SH-SY5Y (cell line): ENCODE measurements at regions not wholly inside any gene's neighbourhood (a gene's known extent, or its start where the extent isn't known, plus 50 kb on each side); places are given as distances from the start of the nearest gene placed in this dataset.

Experiments
- GATA2 ChIP-seq: IDR thresholded peaks from 2 replicates; pipeline ENCODE4 v1.6.1; 2011; ENCODE audit warnings: mild to moderate bottlenecking, low read depth, low read length
- GATA3 ChIP-seq: IDR thresholded peaks from 2 replicates; pipeline ENCODE4 v1.6.1; 2011; ENCODE audit warnings: low read depth, mild to moderate bottlenecking, low read length, moderate library complexity

DNA sequence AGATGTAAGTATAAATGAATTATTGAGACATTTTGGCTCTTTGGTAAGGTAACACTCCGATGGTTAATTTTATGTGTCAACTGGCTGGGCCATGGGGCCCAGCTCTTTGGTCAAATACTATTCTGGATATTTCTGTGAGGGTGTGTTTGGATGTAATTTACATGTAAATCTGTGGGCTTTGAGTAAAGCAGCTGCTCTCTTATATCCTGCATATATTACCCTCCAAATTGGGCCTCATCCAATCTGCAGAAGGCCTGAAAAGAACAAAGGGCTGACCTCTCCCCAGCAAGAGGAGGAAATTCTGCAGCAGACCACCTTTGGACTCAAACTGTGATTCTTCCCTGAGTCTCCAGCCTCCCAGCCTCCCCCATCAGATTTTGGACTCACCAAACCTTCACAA lies 464.1 kb downstream of the PLCL1 start:
- TF ChIP-seq GATA3 (no peak), GATA2 (no peak)

DNA sequence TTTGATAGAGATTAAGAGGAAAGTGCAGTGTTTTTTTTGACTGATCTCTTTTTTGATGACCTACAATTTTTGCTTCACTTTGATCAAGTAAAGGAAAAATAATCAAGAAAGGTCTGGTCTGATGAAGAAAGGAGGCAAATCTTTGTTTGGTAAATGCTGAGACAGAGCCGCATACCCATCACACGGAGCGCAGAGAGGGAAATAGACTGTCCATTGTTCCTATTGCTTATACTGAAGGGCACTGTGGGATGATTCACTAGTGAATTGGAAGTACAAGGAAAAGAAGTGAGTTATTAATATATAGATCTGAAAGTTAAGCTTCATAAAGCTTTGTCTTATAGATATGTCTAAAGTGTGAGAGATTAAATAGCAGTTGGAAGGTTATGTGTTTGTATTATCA lies 455.1 kb downstream of the PLCL1 start:
- TF ChIP-seq GATA3 = no peak
- no peak for TF ChIP-seq GATA2

- TF ChIP-seq GATA2 = no peak
- no peak for TF ChIP-seq GATA3
Measured at GRCh38 chr2:198254536-198255090, 450.2 kb downstream of the PLCL1 start.

- TF ChIP-seq GATA2 = no peak
- TF ChIP-seq GATA3 = no peak
Measured at GRCh38 chr2:198253995-198254394, 449.6 kb downstream of the PLCL1 start.

DNA sequence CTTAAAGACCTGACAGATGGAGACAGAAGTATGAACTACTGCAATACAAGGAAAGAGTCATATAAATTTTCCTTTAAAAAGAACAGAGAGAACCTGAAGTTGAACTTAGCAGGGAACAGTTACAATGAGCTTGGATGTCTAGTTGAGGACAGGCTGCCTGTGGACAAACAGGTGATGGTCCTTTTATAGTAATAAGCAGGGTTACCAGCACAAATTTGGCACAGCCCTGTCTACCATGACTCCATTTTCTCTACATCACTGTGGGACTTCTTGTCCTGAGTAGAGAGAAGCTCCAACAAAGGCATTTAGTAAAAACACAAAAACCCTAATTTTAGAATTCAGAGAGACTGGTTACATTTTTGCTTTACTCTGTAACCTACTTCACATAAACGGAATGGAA lies 448.1 kb downstream of the PLCL1 start:
- TF ChIP-seq GATA2 = no peak
- no peak for TF ChIP-seq GATA3

DNA sequence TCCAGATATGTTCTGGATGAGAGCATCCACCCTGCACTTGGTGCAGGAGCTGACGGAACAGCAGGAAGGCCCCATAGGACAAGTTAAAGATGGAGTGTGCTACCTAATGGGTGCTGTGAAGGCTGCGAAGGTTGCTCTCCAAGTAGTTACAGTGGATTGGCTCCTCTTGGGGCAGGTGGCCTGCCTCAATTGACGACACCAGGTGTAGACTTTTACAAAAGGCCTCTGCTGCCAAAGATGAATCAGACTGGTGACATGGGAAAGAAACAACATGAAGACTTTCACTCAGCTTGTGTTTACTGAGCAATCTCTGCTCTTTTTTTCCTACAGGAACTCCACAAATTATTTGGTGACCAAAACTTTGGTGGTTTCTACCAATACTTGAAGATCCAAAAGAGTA lies 437.7 kb downstream of the PLCL1 start:
- TF ChIP-seq GATA2 (no peak), GATA3 (no peak)

DNA sequence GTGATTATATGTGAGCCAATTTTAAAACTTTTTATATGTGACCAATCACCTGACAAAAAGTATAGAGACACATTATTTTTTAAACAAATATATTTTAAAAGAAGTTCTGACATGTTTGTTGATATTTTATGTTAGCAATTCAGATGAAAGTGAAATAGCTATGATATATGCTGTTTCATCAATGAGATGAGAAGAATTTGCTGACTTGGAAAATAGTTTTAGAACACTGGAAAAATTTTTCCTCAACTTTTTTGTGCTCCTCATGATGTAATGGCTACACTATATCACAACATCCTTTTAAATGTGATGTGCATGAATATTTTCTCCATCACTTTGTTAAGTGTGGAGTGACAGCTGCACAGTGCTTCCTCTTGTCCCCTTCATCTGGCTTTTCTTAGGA lies 434.0 kb downstream of the PLCL1 start:
- TF ChIP-seq GATA2 = no peak

GRCh38 chr2:198236338-198236737 lies 431.9 kb downstream of the PLCL1 start:
- TF ChIP-seq GATA2 = no peak
- no peak for TF ChIP-seq GATA3

DNA sequence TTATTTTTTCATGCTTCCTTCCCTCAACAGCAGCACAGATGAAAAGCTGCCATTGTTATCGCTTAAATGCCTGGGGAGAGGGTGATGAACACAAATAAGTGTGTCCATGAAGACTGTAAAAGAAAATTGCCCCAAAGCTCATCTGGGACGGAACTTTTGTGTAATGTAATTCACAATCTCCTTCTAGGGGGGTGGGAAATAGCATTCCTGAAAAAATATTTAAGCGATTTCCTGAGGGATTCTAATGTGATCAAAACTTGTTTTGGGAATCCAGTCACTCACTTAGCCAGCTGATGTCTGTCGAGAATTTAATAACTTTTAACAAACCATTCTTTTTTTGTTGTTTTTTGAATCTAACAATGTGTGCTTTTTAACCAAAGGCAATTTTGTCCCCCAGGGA lies 427.9 kb downstream of the PLCL1 start:
- no peak for TF ChIP-seq GATA2
- TF ChIP-seq GATA3 = no peak

DNA sequence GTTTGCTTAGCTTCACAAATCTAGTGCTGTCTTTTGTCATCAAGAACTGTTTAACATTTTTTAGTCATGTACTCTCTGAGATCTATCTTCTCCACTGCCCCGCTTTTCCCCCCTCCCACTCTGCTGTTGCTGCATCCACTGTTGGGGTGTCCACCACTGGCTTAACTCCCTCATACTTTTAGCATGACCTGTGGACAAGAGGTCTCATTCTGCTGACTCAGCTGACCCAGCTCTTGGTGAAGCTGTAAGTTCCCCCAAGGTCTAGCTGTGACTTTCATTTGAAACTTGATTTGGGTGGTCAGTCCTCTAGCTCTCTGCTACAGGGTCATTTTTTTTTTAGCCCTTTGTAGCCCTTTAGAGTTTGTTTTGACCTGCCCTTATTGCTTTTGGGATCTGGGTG lies 427.2 kb downstream of the PLCL1 start:
- TF ChIP-seq GATA3 = no peak
- TF ChIP-seq GATA2 = no peak

DNA sequence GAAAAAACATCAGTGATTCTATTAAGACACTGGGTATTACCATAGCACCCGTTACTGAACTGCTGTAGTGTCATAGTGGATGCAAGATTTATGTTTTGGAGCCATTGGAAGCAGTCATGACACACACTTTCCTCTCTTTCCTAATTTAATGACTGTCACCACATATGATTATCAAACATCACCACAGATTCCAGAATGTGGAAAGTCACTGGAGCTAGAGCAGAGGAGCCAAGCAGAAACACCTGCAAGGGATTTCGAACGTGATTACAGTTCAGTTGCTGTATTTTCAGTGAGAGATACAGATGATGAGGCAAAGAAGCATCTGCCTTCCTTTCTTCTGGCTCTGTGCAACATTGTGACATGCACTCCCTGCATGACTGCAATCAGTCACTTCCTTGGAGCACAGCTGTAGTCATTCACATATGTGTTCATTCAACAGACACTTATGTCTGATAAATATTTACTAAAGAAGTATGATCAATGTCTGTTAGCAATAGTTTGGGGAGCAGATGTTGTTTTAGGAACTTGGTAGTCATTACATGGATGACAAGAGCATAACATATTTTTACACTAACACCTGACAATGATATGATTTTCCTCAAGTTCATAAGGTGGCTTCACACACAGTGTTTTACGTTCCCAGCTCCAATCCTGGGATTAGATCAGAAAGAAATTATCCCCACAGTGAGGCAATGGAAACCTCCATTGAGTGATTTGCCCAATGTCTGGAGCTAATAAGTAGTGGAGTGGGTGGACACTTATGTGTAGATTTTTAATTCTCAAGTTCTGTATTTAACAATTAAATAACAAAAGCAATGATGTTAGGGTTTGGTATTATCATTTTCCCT lies 416.6 kb downstream of the PLCL1 start:
- TF ChIP-seq GATA3 (0 out of 2 replicates have a peak, but pooled peaks have one; percentile 43), GATA2 (peak; percentile 81)

DNA sequence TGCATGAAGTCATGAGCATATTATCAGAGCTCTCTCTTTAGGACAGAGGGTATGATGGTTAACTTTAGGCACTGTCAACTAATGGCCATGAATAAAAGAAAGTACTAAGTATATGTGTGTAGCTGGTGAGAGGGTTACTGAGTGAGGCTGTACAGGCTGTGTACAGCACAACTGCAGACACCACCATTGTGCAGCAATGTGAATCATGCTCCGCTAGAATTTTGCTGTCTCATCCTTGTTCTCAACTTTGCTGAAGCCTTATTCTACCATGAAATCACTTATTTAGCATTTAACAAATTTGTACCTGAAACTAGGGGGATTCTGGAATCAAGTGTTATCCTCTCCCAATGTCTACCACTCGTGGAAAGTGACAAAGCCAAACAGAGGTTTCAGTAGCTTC lies 414.9 kb downstream of the PLCL1 start:
- TF ChIP-seq GATA3 (no peak), GATA2 (no peak)

GRCh38 chr2:198214114-198214596 lies 409.8 kb downstream of the PLCL1 start:
- TF ChIP-seq GATA3 (no peak), GATA2 (no peak)

GRCh38 chr2:198213253-198213652 lies 408.9 kb downstream of the PLCL1 start:
- TF ChIP-seq GATA2 = no peak
- no peak for TF ChIP-seq GATA3

DNA sequence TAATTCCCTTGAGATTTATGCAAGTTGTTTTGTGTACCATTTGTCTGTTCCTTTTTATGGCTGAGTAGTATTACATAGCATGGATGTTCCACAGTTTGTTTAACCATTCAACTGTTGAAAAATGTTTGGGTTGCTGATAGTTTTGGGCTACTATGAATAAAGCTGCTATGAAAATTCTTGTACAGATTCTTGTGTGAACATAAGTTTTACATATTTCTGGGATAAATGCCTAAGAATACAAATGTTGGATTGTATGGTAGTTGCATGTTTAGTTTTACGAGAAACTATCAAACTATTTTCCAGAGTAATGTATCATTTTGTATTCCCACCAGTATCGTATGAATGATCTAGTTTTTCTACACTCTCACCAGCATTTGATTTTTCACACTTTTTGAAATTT lies 407.3 kb downstream of the PLCL1 start:
- TF ChIP-seq GATA3 (no peak), GATA2 (no peak)

DNA sequence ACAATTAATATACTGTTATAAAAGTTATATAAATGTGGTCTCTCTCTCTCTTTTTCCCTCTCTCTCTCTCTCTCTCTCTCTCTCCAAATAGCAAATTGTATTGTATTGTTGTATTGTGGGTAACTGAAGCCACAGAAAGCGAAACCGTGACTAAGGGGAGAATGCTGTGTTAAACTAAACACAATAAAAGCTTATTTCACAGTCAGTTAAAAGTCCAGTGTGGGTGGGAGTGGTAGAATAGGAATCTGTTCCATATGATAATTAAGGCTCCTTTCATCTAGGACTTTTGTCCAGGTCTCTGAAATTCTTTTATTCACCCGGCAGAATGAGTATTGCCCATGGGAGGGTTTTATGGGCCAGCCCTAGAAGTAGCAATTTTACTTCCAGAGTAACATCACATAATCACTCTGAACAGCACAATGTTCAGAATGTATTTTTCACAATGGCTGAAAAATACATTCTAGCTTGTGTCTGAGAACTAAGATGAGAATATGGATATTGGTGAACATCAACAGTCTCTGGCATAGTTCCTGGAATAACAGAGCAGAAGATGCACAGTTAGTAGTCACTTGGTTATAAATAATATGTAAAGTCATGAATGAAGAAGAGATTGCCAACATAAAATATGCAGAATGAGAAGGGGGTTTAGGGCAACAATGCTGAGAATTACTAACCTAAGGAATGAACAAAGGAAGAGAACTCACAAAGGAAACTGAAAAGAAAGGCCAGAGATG lies 399.1 kb downstream of the PLCL1 start:
- no peak for TF ChIP-seq GATA3
- TF ChIP-seq GATA2 = no peak
